WTC11 (cell line): ENCODE measurements at regions not wholly inside any gene's neighbourhood (a gene's known extent, or its start where the extent isn't known, plus 50 kb on each side); places are given as distances from the start of the nearest gene placed in this dataset.

Source experiments
- ATAC-seq: fragments of 200-7000 bp; cut with Tn5 transposase; 2 replicates; pipeline ENCODE4 v1.10.0; 2021; ENCODE audit warnings: mild to moderate bottlenecking, moderate library complexity
- CTCF ChIA-PET: fragments of 300-600 bp; sonication (Branson Sonifier 250); formaldehyde crosslinking; loops from one replicate; lab custom pipeline; 2021; ENCODE audit warnings: antibody characterized with exemption; lab: Charles Lee
- POLR2A ChIA-PET: fragments of 350-600 bp; sonication (Branson Sonifier 250); formaldehyde crosslinking; loops from one replicate; lab custom pipeline; 2021; ENCODE audit warnings: antibody characterized with exemption; lab: Charles Lee
- DNase-seq: peaks from one replicate; pipeline ENCODE4 v3.0.0; 2021; ENCODE audit warnings: low spot score
- H3K27ac Mint-ChIP-seq: 2 replicates; pipeline ENCODE4 v1.8.0; 2021; ENCODE audit warnings: mixed read lengths
- H3K27me3 Mint-ChIP-seq: 2 replicates; pipeline ENCODE4 v1.8.0; 2021; ENCODE audit warnings: low read depth, mild to moderate bottlenecking, moderate library complexity, mixed read lengths
- H3K36me3 Mint-ChIP-seq: 2 replicates; pipeline ENCODE4 v1.8.0; 2021; ENCODE audit warnings: mixed read lengths
- H3K4me1 Mint-ChIP-seq: 2 replicates; pipeline ENCODE4 v1.8.0; 2022; ENCODE audit warnings: mixed read lengths
- H3K4me3 Mint-ChIP-seq: 2 replicates; pipeline ENCODE4 v1.8.0; 2021; ENCODE audit warnings: mild to moderate bottlenecking, moderate library complexity, mixed read lengths
- H3K9me3 Mint-ChIP-seq: 2 replicates; pipeline ENCODE4 v1.8.0; 2021; ENCODE audit warnings: mixed read lengths
- ATF1 ChIP-seq: sonication (generic); formaldehyde crosslinking; IDR thresholded peaks from 2 replicates; pipeline ENCODE4 v1.8.1; 2023; ENCODE audit warnings: mild to moderate bottlenecking, moderate library complexity, missing genetic modification reagents
- CREM ChIP-seq: sonication (generic); formaldehyde crosslinking; IDR thresholded peaks from 2 replicates; pipeline ENCODE4 v1.8.1; 2022; ENCODE audit warnings: mild to moderate bottlenecking, missing genetic modification reagents, moderate library complexity
- E2F5 ChIP-seq: sonication (generic); formaldehyde crosslinking; IDR thresholded peaks from 2 replicates; pipeline ENCODE4 v1.8.1; 2022; ENCODE audit warnings: mild to moderate bottlenecking, moderate library complexity, missing genetic modification reagents
- FOXP4 ChIP-seq: sonication (generic); formaldehyde crosslinking; IDR thresholded peaks from 2 replicates; pipeline ENCODE4 v1.8.0; 2022; ENCODE audit warnings: mild to moderate bottlenecking, missing genetic modification reagents
- HMGA2 ChIP-seq: fragments of 250-450 bp; sonication (Bioruptor Pico); IDR thresholded peaks from 2 replicates; pipeline ENCODE4 v1.4.0; 2021; ENCODE audit warnings: mild to moderate bottlenecking, moderate library complexity
- IRF2 ChIP-seq: sonication (generic); formaldehyde crosslinking; IDR thresholded peaks from 2 replicates; pipeline ENCODE4 v1.8.0; 2022; ENCODE audit warnings: low read depth, missing genetic modification reagents, borderline replicate concordance
- MXD4 ChIP-seq: fragments of 250-450 bp; sonication (Bioruptor Pico); IDR thresholded peaks from 2 replicates; pipeline ENCODE4 v1.8.0; 2021; ENCODE audit warnings: mild to moderate bottlenecking, moderate library complexity, borderline replicate concordance
- OVOL2 ChIP-seq: fragments of 250-450 bp; sonication (Bioruptor Pico); IDR thresholded peaks from 2 replicates; pipeline ENCODE4 v1.9.0; 2021; ENCODE audit warnings: mild to moderate bottlenecking, borderline replicate concordance
- PRDM15 ChIP-seq: sonication (generic); formaldehyde crosslinking; IDR thresholded peaks from 2 replicates; pipeline ENCODE4 v1.8.0; 2022; ENCODE audit warnings: missing genetic modification reagents
- PREB ChIP-seq: sonication (generic); formaldehyde crosslinking; IDR thresholded peaks from 2 replicates; pipeline ENCODE4 v1.8.1; 2022; ENCODE audit warnings: mild to moderate bottlenecking, missing genetic modification reagents, moderate library complexity, borderline replicate concordance
- TCF7 ChIP-seq: sonication (generic); formaldehyde crosslinking; IDR thresholded peaks from 2 replicates; pipeline ENCODE4 v1.8.0; 2022; ENCODE audit warnings: mild to moderate bottlenecking, low read depth, missing genetic modification reagents, moderate library complexity
- ZBTB43 ChIP-seq: sonication (generic); formaldehyde crosslinking; IDR thresholded peaks from 2 replicates; pipeline ENCODE4 v1.8.1; 2023; ENCODE audit warnings: mild to moderate bottlenecking, missing genetic modification reagents
- ZNF232 ChIP-seq: sonication (generic); formaldehyde crosslinking; IDR thresholded peaks from 2 replicates; pipeline ENCODE4 v1.8.0; 2022; ENCODE audit warnings: mild to moderate bottlenecking, missing genetic modification reagents
- ZNF396 ChIP-seq: fragments of 250-450 bp; sonication (Bioruptor Pico); IDR thresholded peaks from 2 replicates; pipeline ENCODE4 v1.8.0; 2021; ENCODE audit warnings: mild to moderate bottlenecking, moderate library complexity, borderline replicate concordance
- ZNF423 ChIP-seq: fragments of 250-450 bp; sonication (Bioruptor Pico); IDR thresholded peaks from 2 replicates; pipeline ENCODE4 v2.1.2; 2022; ENCODE audit warnings: mild to moderate bottlenecking, moderate library complexity
- ZSCAN18 ChIP-seq: fragments of 250-450 bp; sonication (Bioruptor Pico); IDR thresholded peaks from 2 replicates; pipeline ENCODE4 v2.1.2; 2022; ENCODE audit warnings: mild to moderate bottlenecking, moderate library complexity
- TF ChIP-seq, protein P1 (sequence below): sonication (generic); formaldehyde crosslinking; IDR thresholded peaks from 2 replicates; pipeline ENCODE4 v1.8.0; 2023; ENCODE audit warnings: mild to moderate bottlenecking, missing genetic modification reagents
- TF ChIP-seq, protein P2 (sequence below): fragments of 200-600 bp; IDR thresholded peaks from 2 replicates; pipeline ENCODE4 v1.8.0; 2022; ENCODE audit warnings: antibody characterized with exemption
- TF ChIP-seq, protein P3 (sequence below): sonication (generic); formaldehyde crosslinking; conservative IDR thresholded peaks from 2 replicates; pipeline ENCODE4 v1.8.1; 2022; ENCODE audit warnings: mild to moderate bottlenecking, missing genetic modification reagents

- peaks cover 4% of the 10 kb centered on the region; the same call in 1 of the 2 replicates for H3K4me1 Mint-ChIP-seq
- H3K4me3 Mint-ChIP-seq: no peak overlapping the region
- H3K27ac Mint-ChIP-seq: no peak overlapping the region
- POLR2A ChIA-PET: no interaction called here
- DNase-seq: no peak
- H3K27me3 Mint-ChIP-seq: no peaks in the 10 kb centered on the region; the same call in 1 of the 2 replicates
- TF ChIP-seq ZBTB43 (CRISPR knock-in tag) (no peak), ZNF423 (CRISPR knock-in tag) (no peak), TCF7 (no peak), OVOL2 (no peak), ATF1 (no peak), ZNF396 (CRISPR knock-in tag) (no peak), E2F5 (no peak), CREM (CRISPR knock-in tag) (no peak), MXD4 (CRISPR knock-in tag) (no peak), HMGA2 (no peak)
- TF ChIP-seq, protein P1, sequence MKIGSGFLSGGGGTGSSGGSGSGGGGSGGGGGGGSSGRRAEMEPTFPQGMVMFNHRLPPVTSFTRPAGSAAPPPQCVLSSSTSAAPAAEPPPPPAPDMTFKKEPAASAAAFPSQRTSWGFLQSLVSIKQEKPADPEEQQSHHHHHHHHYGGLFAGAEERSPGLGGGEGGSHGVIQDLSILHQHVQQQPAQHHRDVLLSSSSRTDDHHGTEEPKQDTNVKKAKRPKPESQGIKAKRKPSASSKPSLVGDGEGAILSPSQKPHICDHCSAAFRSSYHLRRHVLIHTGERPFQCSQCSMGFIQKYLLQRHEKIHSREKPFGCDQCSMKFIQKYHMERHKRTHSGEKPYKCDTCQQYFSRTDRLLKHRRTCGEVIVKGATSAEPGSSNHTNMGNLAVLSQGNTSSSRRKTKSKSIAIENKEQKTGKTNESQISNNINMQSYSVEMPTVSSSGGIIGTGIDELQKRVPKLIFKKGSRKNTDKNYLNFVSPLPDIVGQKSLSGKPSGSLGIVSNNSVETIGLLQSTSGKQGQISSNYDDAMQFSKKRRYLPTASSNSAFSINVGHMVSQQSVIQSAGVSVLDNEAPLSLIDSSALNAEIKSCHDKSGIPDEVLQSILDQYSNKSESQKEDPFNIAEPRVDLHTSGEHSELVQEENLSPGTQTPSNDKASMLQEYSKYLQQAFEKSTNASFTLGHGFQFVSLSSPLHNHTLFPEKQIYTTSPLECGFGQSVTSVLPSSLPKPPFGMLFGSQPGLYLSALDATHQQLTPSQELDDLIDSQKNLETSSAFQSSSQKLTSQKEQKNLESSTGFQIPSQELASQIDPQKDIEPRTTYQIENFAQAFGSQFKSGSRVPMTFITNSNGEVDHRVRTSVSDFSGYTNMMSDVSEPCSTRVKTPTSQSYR (CRISPR knock-in tag): no peak
- TF ChIP-seq, protein P2, sequence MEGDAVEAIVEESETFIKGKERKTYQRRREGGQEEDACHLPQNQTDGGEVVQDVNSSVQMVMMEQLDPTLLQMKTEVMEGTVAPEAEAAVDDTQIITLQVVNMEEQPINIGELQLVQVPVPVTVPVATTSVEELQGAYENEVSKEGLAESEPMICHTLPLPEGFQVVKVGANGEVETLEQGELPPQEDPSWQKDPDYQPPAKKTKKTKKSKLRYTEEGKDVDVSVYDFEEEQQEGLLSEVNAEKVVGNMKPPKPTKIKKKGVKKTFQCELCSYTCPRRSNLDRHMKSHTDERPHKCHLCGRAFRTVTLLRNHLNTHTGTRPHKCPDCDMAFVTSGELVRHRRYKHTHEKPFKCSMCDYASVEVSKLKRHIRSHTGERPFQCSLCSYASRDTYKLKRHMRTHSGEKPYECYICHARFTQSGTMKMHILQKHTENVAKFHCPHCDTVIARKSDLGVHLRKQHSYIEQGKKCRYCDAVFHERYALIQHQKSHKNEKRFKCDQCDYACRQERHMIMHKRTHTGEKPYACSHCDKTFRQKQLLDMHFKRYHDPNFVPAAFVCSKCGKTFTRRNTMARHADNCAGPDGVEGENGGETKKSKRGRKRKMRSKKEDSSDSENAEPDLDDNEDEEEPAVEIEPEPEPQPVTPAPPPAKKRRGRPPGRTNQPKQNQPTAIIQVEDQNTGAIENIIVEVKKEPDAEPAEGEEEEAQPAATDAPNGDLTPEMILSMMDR: no peak
- no peaks in the 10 kb centered on the region for H3K9me3 Mint-ChIP-seq
- CTCF ChIA-PET: no interaction called here
- H3K36me3 Mint-ChIP-seq: no peaks in the 10 kb centered on the region
- ATAC-seq: no peak
Observed at GRCh38 chr1:203565049-203565448, 61.6 kb upstream of the ATP2B4 start.

DNA sequence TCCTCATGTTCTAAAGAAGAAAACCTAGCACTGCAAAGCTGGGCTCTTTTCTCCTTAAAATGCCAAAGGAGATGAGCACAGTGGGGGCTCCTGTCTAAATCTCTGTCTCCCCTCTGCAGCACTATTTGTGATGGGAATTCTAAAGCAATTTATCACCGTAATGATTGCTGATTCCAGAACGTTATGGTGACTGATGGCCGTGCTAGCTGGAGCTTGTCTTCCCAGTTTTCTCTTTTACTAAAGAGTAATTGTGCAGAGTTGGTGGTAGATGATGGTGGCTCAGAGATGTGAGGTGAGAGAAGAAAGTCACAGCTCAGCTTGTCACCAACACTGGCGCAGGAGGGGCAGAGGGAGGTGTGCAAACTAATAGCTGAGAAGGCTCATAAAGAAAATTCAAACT is 60.7 kb upstream of the ATP2B4 start:
- CTCF ChIA-PET: interaction anchor here (0.5 to 0.7 kb wide), 3 partner anchors 33 to 628 kb away, joined by 3 to 5 read pairs (median 3); no protein-coding TSS in a partner anchor
- DNase-seq (no peak), ATAC-seq (no peak)
- Mint-ChIP-seq H3K4me1 (peaks cover 4% of the 10 kb centered on the region; the same call in 1 of the 2 replicates), H3K9me3 (no peaks in the 10 kb centered on the region), H3K27ac (no peak overlapping the region), H3K4me3 (no peak overlapping the region), H3K36me3 (no peaks in the 10 kb centered on the region), H3K27me3 (no peaks in the 10 kb centered on the region; the same call in 1 of the 2 replicates)
- POLR2A ChIA-PET: no interaction called here
- TF ChIP-seq ZNF232: no peak
- TF ChIP-seq, protein P3, sequence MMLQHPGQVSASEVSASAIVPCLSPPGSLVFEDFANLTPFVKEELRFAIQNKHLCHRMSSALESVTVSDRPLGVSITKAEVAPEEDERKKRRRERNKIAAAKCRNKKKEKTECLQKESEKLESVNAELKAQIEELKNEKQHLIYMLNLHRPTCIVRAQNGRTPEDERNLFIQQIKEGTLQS: no peak
- TF ChIP-seq FOXP4 (CRISPR knock-in tag): no peak
- no peak for TF ChIP-seq ZSCAN18
- TF ChIP-seq PRDM15 (CRISPR knock-in tag): no peak
- TF ChIP-seq IRF2: no peak
- no peak for TF ChIP-seq PREB (CRISPR knock-in tag)
